ENCODE measurements at regions not wholly inside any gene's neighbourhood (a gene's known extent, or its start where the extent isn't known, plus 50 kb on each side); places are given as distances from the start of the nearest gene placed in this dataset.

DNA sequence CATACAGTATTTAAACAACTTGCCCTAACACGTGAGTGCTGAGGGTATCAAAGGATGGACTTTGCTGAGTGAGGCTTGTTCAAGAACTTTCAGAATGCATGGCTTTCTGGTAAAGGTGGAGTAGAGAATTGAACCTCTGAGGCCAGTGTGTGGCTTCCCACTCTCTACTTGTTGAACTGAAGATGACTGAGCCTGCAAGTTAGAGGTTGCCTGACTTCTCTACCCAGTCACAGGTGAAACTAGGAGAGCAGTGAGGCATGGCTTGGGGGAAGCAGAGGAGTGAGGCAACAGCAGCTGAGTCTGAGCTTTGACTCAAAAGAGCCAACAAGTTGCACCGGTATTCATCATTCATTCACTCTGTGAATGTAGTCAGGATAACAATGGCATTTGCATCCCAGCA, 256.4 kb upstream of the SESN3 start:
- no peaks in the 10 kb centered on the region for H3K9me3 ChIP-seq
- no peaks in the 10 kb centered on the region for H3K27me3 ChIP-seq
- no peak for DNase-seq
- H3K4me3 ChIP-seq, result no peak overlapping the region
- intact Hi-C loops (cut with DNase I), result no loop called here
- H3K4me1 ChIP-seq (ENCODE audit: insufficient read depth), result no peaks in the 10 kb centered on the region
- no peaks in the 10 kb centered on the region for H3K36me3 ChIP-seq
- no peak overlapping the region for H3K27ac ChIP-seq
- TF ChIP-seq POLR2A (IDR thresholded peaks at IDR 0.05) (no peak), EP300 (IDR thresholded peaks at IDR 0.05) (no peak)
- TF ChIP-seq, protein P1, sequence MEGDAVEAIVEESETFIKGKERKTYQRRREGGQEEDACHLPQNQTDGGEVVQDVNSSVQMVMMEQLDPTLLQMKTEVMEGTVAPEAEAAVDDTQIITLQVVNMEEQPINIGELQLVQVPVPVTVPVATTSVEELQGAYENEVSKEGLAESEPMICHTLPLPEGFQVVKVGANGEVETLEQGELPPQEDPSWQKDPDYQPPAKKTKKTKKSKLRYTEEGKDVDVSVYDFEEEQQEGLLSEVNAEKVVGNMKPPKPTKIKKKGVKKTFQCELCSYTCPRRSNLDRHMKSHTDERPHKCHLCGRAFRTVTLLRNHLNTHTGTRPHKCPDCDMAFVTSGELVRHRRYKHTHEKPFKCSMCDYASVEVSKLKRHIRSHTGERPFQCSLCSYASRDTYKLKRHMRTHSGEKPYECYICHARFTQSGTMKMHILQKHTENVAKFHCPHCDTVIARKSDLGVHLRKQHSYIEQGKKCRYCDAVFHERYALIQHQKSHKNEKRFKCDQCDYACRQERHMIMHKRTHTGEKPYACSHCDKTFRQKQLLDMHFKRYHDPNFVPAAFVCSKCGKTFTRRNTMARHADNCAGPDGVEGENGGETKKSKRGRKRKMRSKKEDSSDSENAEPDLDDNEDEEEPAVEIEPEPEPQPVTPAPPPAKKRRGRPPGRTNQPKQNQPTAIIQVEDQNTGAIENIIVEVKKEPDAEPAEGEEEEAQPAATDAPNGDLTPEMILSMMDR (IDR thresholded peaks at IDR 0.05), result no peak
- WGBS, 3 donors, result 67 to 79% (median 74%) methylated on average over 2 of the region's 2 CpGs

DNA sequence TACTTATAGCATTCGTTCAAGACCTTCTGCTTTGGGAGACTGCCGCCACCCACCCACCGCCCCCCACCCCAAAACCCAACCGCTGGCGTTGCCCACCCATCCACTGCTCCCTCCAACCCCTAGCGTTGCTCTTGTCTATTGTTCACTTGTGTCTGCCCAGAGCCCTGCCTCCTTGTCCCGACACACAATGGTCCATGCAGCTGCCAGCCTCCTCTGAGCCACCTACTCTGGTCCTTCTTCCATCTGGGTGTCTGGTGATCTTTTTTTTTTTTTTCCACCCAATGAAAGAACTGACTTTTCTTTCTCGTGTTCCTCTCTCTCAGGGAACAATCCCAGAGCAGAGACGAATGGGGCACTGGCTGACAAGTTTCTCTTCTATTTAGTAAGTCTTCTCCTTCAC, 256.0 kb upstream of the SESN3 start:
- H3K36me3 ChIP-seq, result no peaks in the 10 kb centered on the region
- no peak for DNase-seq
- 96 to 97% (median 96%) methylated on average over 9 of the region's 9 CpGs for WGBS, 3 donors
- H3K9me3 ChIP-seq, result no peaks in the 10 kb centered on the region
- TF ChIP-seq EP300 (IDR thresholded peaks at IDR 0.05), result no peak
- H3K4me3 ChIP-seq, result no peak overlapping the region
- H3K4me1 ChIP-seq (ENCODE audit: insufficient read depth), result no peaks in the 10 kb centered on the region
- no peaks in the 10 kb centered on the region for H3K27me3 ChIP-seq
- no peak overlapping the region for H3K27ac ChIP-seq
- intact Hi-C loops (cut with DNase I), result no loop called here

- Histone ChIP-seq H3K27me3 (no peaks in the 10 kb centered on the region), H3K4me1 (ENCODE audit: insufficient read depth) (no peaks in the 10 kb centered on the region), H3K9me3 (no peaks in the 10 kb centered on the region), H3K27ac (no peak overlapping the region), H3K36me3 (no peaks in the 10 kb centered on the region), H3K4me3 (no peak overlapping the region)
- no peak for DNase-seq
- TF ChIP-seq, protein P1 (IDR thresholded peaks at IDR 0.05), result no peak
- TF ChIP-seq POLR2A (IDR thresholded peaks at IDR 0.05), result no peak
- no peak for TF ChIP-seq EP300 (IDR thresholded peaks at IDR 0.05)
- WGBS, 3 donors, result 82 to 93% (median 88%) methylated on average over 2 of the region's 2 CpGs
- intact Hi-C loops (cut with DNase I), result no loop called here
Measured at GRCh38 chr11:95486466-95486865, 255.5 kb upstream of the SESN3 start.

- Histone ChIP-seq H3K27ac (no peak overlapping the region), H3K9me3 (no peaks in the 10 kb centered on the region), H3K4me1 (ENCODE audit: insufficient read depth) (no peaks in the 10 kb centered on the region), H3K4me3 (no peak overlapping the region), H3K36me3 (no peaks in the 10 kb centered on the region), H3K27me3 (no peaks in the 10 kb centered on the region)
- intact Hi-C loops (cut with DNase I), result no loop called here
- no peak for DNase-seq
- 62 to 96% (median 72%) methylated on average over 2 of the region's 2 CpGs for WGBS, 3 donors
- TF ChIP-seq EP300 (IDR thresholded peaks at IDR 0.05) (no peak), POLR2A (IDR thresholded peaks at IDR 0.05) (no peak)
- TF ChIP-seq, protein P1 (IDR thresholded peaks at IDR 0.05), result no peak
Measured at GRCh38 chr11:95485115-95485900, 254.3 kb upstream of the SESN3 start.

- H3K9me3 ChIP-seq, result no peaks in the 10 kb centered on the region
- no peaks in the 10 kb centered on the region for H3K36me3 ChIP-seq
- H3K27ac ChIP-seq, result no peak overlapping the region
- no peaks in the 10 kb centered on the region for H3K27me3 ChIP-seq
- no peak overlapping the region for H3K4me3 ChIP-seq
- TF ChIP-seq POLR2A (IDR thresholded peaks at IDR 0.05) (no peak), EP300 (IDR thresholded peaks at IDR 0.05) (no peak)
- TF ChIP-seq, protein P1 (IDR thresholded peaks at IDR 0.05), result no peak
- no peak for DNase-seq
- 82 to 88% (median 87%) methylated on average over 4 of the region's 4 CpGs for WGBS, 3 donors
- intact Hi-C loops (cut with DNase I), result no loop called here
- no peaks in the 10 kb centered on the region for H3K4me1 ChIP-seq (ENCODE audit: insufficient read depth)
Measured at GRCh38 chr11:95483339-95483738, 252.3 kb upstream of the SESN3 start.

All from ovary (tissue), 7 donors.